T-helper 17 cell (primary cell): ENCODE measurements at regions not wholly inside any gene's neighbourhood (a gene's known extent, or its start where the extent isn't known, plus 50 kb on each side); places are given as distances from the start of the nearest gene placed in this dataset.

Source experiments
- ATAC-seq: fragments of 150-1000 bp; cut with Tn5 transposase; 2 replicates; pipeline ENCODE4 v1.10.0; 2021; ENCODE audit warnings: mild to moderate bottlenecking, moderate library complexity
- DNase-seq, 3 donors: peaks; one replicate each; pipeline versions ENCODE4 v3.0.0 to v3.0.0-alpha.2; 2020 to 2021
- H3K9me3 ChIP-seq: one replicate; pipeline ENCODE4 v1.7.0; 2013; ENCODE audit warnings: low read length, mild to moderate bottlenecking; ENCODE audit not compliant: control insufficient read depth, poor library complexity, severe bottlenecking
- H3K27ac Mint-ChIP-seq: one replicate; pipeline ENCODE4 v1.8.0; 2022; ENCODE audit warnings: mild to moderate bottlenecking, moderate library complexity, mixed read lengths
- H3K27me3 Mint-ChIP-seq: one replicate; pipeline ENCODE4 v1.8.0; 2022; ENCODE audit warnings: mixed read lengths
- H3K36me3 Mint-ChIP-seq: one replicate; pipeline ENCODE4 v1.8.0; 2022; ENCODE audit warnings: low read depth, mixed read lengths
- H3K4me1 Mint-ChIP-seq: one replicate; pipeline ENCODE4 v1.8.0; 2022; ENCODE audit warnings: mild to moderate bottlenecking, mixed read lengths
- H3K4me3 Mint-ChIP-seq: one replicate; pipeline ENCODE4 v1.8.0; 2022; ENCODE audit warnings: mild to moderate bottlenecking, moderate library complexity, mixed read lengths

GRCh38 chr13:105567951-105568525 is 967.4 kb downstream of the EFNB2 start:
- Mint-ChIP-seq H3K27me3 (no peaks in the 10 kb centered on the region), H3K4me1 (no peaks in the 10 kb centered on the region), H3K4me3 (no peak overlapping the region), H3K36me3 (no peaks in the 10 kb centered on the region), H3K27ac (no peak overlapping the region)
- ATAC-seq (no peak), DNase-seq (no peak)
- no peaks in the 10 kb centered on the region for H3K9me3 ChIP-seq

GRCh38 chr13:105565136-105565727 is 970.2 kb downstream of the EFNB2 start:
- H3K9me3 ChIP-seq: no peaks in the 10 kb centered on the region
- Mint-ChIP-seq H3K36me3 (no peaks in the 10 kb centered on the region), H3K27me3 (no peaks in the 10 kb centered on the region), H3K4me1 (no peaks in the 10 kb centered on the region), H3K27ac (no peak overlapping the region), H3K4me3 (no peak overlapping the region)
- DNase-seq (no peak), ATAC-seq (no peak)

GRCh38 chr13:105552078-105552477 is 983.4 kb downstream of the EFNB2 start:
- no peak overlapping the region for H3K27ac Mint-ChIP-seq
- no peak overlapping the region for H3K4me3 Mint-ChIP-seq
- H3K4me1 Mint-ChIP-seq: no peaks in the 10 kb centered on the region
- H3K36me3 Mint-ChIP-seq: no peaks in the 10 kb centered on the region
- no peaks in the 10 kb centered on the region for H3K9me3 ChIP-seq
- ATAC-seq: no peak
- DNase-seq: no peak
- H3K27me3 Mint-ChIP-seq: no peaks in the 10 kb centered on the region

- Mint-ChIP-seq H3K27ac (no peak overlapping the region), H3K36me3 (no peaks in the 10 kb centered on the region), H3K4me1 (no peaks in the 10 kb centered on the region), H3K4me3 (no peak overlapping the region), H3K27me3 (no peaks in the 10 kb centered on the region)
- ATAC-seq (no peak), DNase-seq (no peak)
- H3K9me3 ChIP-seq: no peaks in the 10 kb centered on the region
Measured at GRCh38 chr13:105547851-105548250, 987.6 kb downstream of the EFNB2 start.

- no peaks in the 10 kb centered on the region for H3K9me3 ChIP-seq
- Mint-ChIP-seq H3K4me1 (no peaks in the 10 kb centered on the region), H3K27ac (no peak overlapping the region), H3K36me3 (no peaks in the 10 kb centered on the region), H3K4me3 (no peak overlapping the region), H3K27me3 (no peaks in the 10 kb centered on the region)
- ATAC-seq: no peak
- DNase-seq: no peak
Measured at GRCh38 chr13:105545811-105546210, 989.7 kb downstream of the EFNB2 start.

- ATAC-seq (no peak), DNase-seq (no peak)
- H3K4me1 Mint-ChIP-seq: no peaks in the 10 kb centered on the region
- no peaks in the 10 kb centered on the region for H3K27me3 Mint-ChIP-seq
- no peak overlapping the region for H3K27ac Mint-ChIP-seq
- H3K36me3 Mint-ChIP-seq: no peaks in the 10 kb centered on the region
- no peak overlapping the region for H3K4me3 Mint-ChIP-seq
- H3K9me3 ChIP-seq: no peaks in the 10 kb centered on the region
Measured at GRCh38 chr13:105543742-105544141, 991.7 kb downstream of the EFNB2 start.

- ATAC-seq: no peak
- Mint-ChIP-seq H3K36me3 (no peaks in the 10 kb centered on the region), H3K4me1 (no peaks in the 10 kb centered on the region)
Measured at GRCh38 chr13:105541565-105541964, 993.9 kb downstream of the EFNB2 start.

GRCh38 chr13:105538346-105538745 is 997.1 kb downstream of the EFNB2 start:
- ATAC-seq: no peak
- Mint-ChIP-seq H3K27ac (no peak overlapping the region), H3K4me1 (no peaks in the 10 kb centered on the region), H3K27me3 (no peaks in the 10 kb centered on the region), H3K4me3 (no peak overlapping the region), H3K36me3 (no peaks in the 10 kb centered on the region)
- H3K9me3 ChIP-seq: no peaks in the 10 kb centered on the region
- DNase-seq: no peak

More at GRCh38 chr13:105541565-105541964, 993.9 kb downstream of the EFNB2 start:
- H3K27ac Mint-ChIP-seq: no peak overlapping the region
- H3K27me3 Mint-ChIP-seq: no peaks in the 10 kb centered on the region
- no peak for DNase-seq
- no peaks in the 10 kb centered on the region for H3K9me3 ChIP-seq
- H3K4me3 Mint-ChIP-seq: no peak overlapping the region

- ATAC-seq: no peak
- no peak overlapping the region for H3K27ac Mint-ChIP-seq
- H3K9me3 ChIP-seq: no peaks in the 10 kb centered on the region
- DNase-seq: no peak
- no peaks in the 10 kb centered on the region for H3K36me3 Mint-ChIP-seq
- H3K4me1 Mint-ChIP-seq: no peaks in the 10 kb centered on the region
- H3K4me3 Mint-ChIP-seq: no peak overlapping the region
- H3K27me3 Mint-ChIP-seq: no peaks in the 10 kb centered on the region
Measured at GRCh38 chr13:105537113-105537512, 998.3 kb downstream of the EFNB2 start.

- no peak overlapping the region for H3K27ac Mint-ChIP-seq
- no peak for ATAC-seq
- no peak for DNase-seq
- H3K4me1 Mint-ChIP-seq: no peaks in the 10 kb centered on the region
- no peaks in the 10 kb centered on the region for H3K9me3 ChIP-seq
- H3K27me3 Mint-ChIP-seq: no peaks in the 10 kb centered on the region
- H3K36me3 Mint-ChIP-seq: no peaks in the 10 kb centered on the region
- H3K4me3 Mint-ChIP-seq: no peak overlapping the region
Measured at GRCh38 chr13:105530468-105530867, 1005.0 kb downstream of the EFNB2 start.

- no peak overlapping the region for H3K27ac Mint-ChIP-seq
- no peaks in the 10 kb centered on the region for H3K36me3 Mint-ChIP-seq
- H3K27me3 Mint-ChIP-seq: no peaks in the 10 kb centered on the region
- no peak overlapping the region for H3K4me3 Mint-ChIP-seq
- no peak for ATAC-seq
- no peak for DNase-seq
- no peaks in the 10 kb centered on the region for H3K4me1 Mint-ChIP-seq
- H3K9me3 ChIP-seq: no peaks in the 10 kb centered on the region
Measured at GRCh38 chr13:105527127-105527526, 1008.3 kb downstream of the EFNB2 start.

GRCh38 chr13:105519771-105520170 is 1015.7 kb downstream of the EFNB2 start:
- no peaks in the 10 kb centered on the region for H3K36me3 Mint-ChIP-seq
- no peaks in the 10 kb centered on the region for H3K27me3 Mint-ChIP-seq
- no peak overlapping the region for H3K27ac Mint-ChIP-seq
- no peak overlapping the region for H3K4me3 Mint-ChIP-seq
- ATAC-seq (no peak), DNase-seq (no peak)
- no peaks in the 10 kb centered on the region for H3K4me1 Mint-ChIP-seq
- no peaks in the 10 kb centered on the region for H3K9me3 ChIP-seq

- H3K9me3 ChIP-seq: no peaks in the 10 kb centered on the region
- no peaks in the 10 kb centered on the region for H3K36me3 Mint-ChIP-seq
- no peak for ATAC-seq
- DNase-seq: no peak
- no peaks in the 10 kb centered on the region for H3K27me3 Mint-ChIP-seq
- no peak overlapping the region for H3K27ac Mint-ChIP-seq
- H3K4me1 Mint-ChIP-seq: no peaks in the 10 kb centered on the region
- H3K4me3 Mint-ChIP-seq: no peak overlapping the region
Measured at GRCh38 chr13:105518086-105518485, 1017.4 kb downstream of the EFNB2 start.

GRCh38 chr13:105514401-105514800 is 1021.1 kb downstream of the EFNB2 start:
- H3K27me3 Mint-ChIP-seq: peaks cover 5% of the 10 kb centered on the region
- H3K4me1 Mint-ChIP-seq: no peaks in the 10 kb centered on the region
- no peaks in the 10 kb centered on the region for H3K36me3 Mint-ChIP-seq
- no peaks in the 10 kb centered on the region for H3K9me3 ChIP-seq
- no peak overlapping the region for H3K4me3 Mint-ChIP-seq
- ATAC-seq: no peak
- no peak for DNase-seq
- no peak overlapping the region for H3K27ac Mint-ChIP-seq
